Cardiac septum (tissue), 1 donor: ENCODE measurements at regions not wholly inside any gene's neighbourhood (a gene's known extent, or its start where the extent isn't known, plus 50 kb on each side); places are given as distances from the start of the nearest gene placed in this dataset.
"Not testable (repeated sequence)": the region's sequence is repeated elsewhere in the genome, so short reads cannot be mapped to it uniquely, and the experiment has no call there.

Source experiments
- DNase-seq: peaks from one replicate; pipeline ENCODE4 v3.0.0-alpha.2; 2020; ENCODE audit warnings: low spot score
- intact Hi-C: fragments of 100-400 bp; cut with DNase I; formaldehyde crosslinking; loops from one replicate; pipeline ENCODE4 v1.14.0; 2022
- donor health status: DM: no; HTN: no; CAD: no.

GRCh38 chr13:50387051-50387581 lies 371.9 kb downstream of the KCNRG start:
- intact Hi-C loops, result loop anchor here (5.0 to 10.0 kb wide), 2 partner anchors 140 to 392 kb away; partner anchors contain the start of gene TRIM13
- DNase-seq, result peak; percentile 86

DNA sequence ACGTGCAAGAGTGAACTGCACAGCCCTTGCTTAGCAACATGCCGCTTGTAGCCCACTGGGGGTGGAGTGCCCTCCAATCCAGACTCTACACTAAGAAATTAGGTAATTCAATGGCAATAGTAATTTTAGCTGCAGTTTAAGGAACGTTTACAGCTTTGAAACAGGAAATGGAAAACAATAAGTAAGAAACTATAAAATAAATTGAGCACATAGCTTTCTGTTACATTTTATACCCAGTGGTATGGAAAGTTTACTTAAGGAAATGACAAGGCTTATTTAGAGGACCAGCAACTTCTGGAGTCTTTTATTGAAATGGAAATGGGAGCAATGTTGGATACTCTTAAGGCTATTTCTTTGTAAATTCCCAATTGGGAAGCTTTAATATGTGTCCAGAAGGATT lies 373.2 kb downstream of the KCNRG start:
- intact Hi-C loops, result loop anchor here (5.0 to 10.0 kb wide), 2 partner anchors 139 to 394 kb away; partner anchors contain the start of gene TRIM13
- DNase-seq, result no peak

- intact Hi-C loops, result loop anchor here (5.0 to 10.0 kb wide), 2 partner anchors 138 to 395 kb away; partner anchors contain the start of gene TRIM13
- DNase-seq, result no peak
These were observed 374.5 kb downstream of the KCNRG start for GRCh38 chr13:50389726-50390125.

DNA sequence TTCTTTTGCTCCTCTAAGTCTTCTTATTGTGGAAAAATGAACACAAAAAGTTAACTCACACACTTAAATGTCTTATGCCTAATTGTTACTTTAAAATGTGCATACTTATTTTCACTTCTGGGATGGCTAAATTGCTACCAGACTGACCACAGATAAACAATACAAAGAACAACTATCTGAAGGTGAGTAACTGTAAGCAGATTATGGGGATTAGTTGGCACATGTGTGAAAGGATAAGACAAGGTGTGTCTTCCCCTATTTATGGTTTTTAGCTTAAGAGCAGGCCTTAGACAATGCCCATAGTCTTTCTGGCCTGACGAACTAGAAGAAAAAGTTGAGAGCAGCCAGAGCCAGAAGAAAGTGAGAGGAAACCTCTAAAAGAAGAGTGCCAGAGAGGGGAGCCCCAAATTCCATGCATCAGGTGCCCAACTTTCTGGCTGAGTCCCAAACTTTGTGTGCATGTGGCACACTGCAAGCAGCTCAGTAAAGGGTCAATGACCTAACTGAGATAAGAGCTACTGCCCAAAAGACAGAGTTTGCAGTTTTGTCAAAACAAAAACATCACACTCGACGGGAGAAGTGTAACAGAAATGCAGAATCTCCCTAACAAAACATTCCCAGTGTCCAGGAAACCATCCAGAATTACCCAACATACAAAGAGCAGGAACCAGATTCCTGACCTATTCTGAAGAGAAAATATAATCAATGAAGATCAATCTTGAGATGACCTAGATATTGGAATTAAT lies 375.4 kb downstream of the KCNRG start:
- intact Hi-C loops, result no loop called here
- DNase-seq, result no peak

DNA sequence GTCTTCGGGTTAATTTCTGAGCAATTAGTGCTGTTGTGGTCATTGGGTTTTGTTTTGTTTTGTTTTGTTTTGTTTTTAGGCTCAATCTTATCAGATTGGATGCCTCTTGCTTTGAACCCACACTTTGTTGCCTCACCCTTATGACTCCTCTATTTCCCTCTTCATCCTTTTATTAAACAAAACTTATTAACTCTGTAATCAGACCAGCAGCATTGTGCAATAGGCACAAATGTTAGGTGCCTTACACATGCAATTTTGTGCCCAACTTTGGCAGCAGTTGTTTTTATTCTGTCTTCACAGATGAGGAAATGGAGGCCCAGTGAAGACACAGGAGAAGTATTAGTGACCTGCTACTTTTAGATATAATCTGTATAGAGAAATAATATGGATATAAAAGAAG lies 377.7 kb downstream of the KCNRG start:
- DNase-seq, result no peak
- intact Hi-C loops, result no loop called here

DNA sequence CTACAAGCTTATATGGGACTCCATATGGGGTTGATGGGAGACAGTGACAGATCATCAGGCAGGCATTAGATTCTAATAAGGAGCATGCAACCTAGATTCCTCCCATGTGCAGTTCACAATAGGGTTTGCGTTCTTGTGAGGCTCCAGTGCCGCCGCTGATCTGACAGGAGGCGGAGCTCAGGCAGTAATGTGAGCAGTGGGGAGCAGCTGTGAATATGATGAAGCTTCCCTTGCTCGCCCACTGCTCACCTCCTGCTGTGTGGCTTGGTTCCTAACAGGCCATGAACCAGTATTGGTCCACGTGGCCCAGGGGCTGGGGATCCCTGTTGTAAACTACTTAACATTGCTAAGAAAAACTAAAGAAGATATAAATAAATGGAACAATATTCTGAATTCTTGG lies 378.4 kb downstream of the KCNRG start:
- intact Hi-C loops, result no loop called here
- DNase-seq, result no peak

- intact Hi-C loops, result no loop called here
- DNase-seq, result no peak
These were observed 380.8 kb downstream of the KCNRG start for GRCh38 chr13:50396001-50396400.

GRCh38 chr13:50396618-50397017 lies 381.4 kb downstream of the KCNRG start:
- intact Hi-C loops, DNase-seq: not testable (repeated sequence)

DNA sequence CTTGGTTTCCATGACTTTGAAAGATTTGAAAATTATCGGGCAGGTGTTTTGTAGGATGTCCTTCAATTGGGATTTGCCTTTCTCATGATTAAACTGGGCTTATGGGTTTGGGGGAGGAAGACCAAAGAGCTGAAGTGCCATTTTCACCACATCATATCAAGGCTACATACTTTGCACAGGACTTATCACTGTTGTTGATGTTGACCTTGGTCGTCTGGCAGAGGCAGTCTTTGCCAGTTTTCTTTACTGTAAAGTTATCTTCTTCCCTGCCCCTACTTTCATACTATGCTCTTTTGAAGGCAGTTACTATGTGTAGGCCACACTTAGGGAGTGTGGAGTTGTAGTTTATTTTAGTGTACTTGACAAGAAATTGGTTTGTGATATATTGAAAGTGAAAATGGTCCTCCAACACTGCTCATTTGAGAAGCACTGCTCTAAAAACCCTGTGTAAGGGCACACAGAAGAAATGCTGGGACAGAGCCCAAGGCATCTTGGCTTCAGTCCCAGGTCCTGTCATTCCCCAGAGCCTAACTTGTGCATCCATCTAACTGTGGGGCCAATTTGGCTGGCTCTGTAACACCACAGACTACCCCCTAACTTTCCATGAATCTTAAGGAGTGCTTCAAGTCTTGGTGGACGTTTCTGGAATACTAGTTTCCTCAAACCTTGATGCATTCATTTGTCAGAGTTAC lies 384.9 kb downstream of the KCNRG start:
- no peak for DNase-seq
- intact Hi-C loops, result no loop called here

DNA sequence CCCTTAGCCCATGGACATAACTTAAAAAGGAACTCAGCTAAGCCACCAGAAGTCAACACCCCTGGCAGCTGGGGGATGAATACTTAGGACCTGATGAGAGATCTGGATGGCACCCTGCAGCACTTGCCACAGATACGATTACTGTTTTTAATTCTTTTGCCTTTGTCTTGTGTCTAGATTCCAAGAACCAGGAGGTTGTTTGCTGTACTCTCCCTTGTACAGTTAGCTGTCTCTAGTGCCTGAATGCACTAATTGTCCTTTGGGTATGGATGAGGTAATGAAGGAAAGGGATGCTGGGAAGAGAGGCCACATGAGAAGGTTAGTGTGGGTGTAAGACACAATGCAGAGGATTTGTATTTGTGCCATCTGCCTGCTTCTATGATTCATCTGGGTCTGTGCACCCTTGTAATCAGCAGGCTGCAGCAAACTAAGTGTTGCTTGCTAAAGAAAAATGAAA lies 385.8 kb downstream of the KCNRG start:
- intact Hi-C loops, result no loop called here
- no peak for DNase-seq

GRCh38 chr13:50401721-50402465 lies 386.6 kb downstream of the KCNRG start:
- no peak for DNase-seq
- intact Hi-C loops, result no loop called here

- intact Hi-C loops, result no loop called here
- DNase-seq, result no peak
These were observed 388.1 kb downstream of the KCNRG start for GRCh38 chr13:50403311-50403710.

- DNase-seq, result no peak
- intact Hi-C loops, result no loop called here
These were observed 388.9 kb downstream of the KCNRG start for GRCh38 chr13:50404116-50404515.

- intact Hi-C loops, result no loop called here
- DNase-seq, result no peak
These were observed 389.5 kb downstream of the KCNRG start for GRCh38 chr13:50404769-50405168.

GRCh38 chr13:50406831-50407230 lies 391.6 kb downstream of the KCNRG start:
- DNase-seq, result no peak
- intact Hi-C loops, result no loop called here

DNA sequence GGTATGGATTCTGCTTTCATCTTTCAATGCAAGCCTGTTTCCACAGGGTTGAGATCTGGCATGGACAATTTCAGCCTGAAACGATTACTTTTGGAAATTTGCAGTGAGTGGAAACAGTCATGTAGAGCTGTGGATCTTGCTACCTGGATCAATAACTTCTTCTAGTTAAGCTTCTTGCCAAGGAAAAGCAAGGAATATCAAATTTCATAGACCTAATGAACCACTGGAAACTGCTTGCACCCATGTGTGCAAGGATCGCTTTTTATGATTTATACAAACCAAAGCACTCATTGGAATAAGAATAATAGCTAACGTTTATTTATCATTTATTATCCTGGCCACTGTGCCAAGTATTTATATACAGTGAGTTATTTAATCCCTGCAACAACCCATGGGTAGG lies 392.8 kb downstream of the KCNRG start:
- intact Hi-C loops, result no loop called here
- DNase-seq, result no peak

GRCh38 chr13:50409220-50409619 lies 394.0 kb downstream of the KCNRG start:
- intact Hi-C loops, result no loop called here

DNA sequence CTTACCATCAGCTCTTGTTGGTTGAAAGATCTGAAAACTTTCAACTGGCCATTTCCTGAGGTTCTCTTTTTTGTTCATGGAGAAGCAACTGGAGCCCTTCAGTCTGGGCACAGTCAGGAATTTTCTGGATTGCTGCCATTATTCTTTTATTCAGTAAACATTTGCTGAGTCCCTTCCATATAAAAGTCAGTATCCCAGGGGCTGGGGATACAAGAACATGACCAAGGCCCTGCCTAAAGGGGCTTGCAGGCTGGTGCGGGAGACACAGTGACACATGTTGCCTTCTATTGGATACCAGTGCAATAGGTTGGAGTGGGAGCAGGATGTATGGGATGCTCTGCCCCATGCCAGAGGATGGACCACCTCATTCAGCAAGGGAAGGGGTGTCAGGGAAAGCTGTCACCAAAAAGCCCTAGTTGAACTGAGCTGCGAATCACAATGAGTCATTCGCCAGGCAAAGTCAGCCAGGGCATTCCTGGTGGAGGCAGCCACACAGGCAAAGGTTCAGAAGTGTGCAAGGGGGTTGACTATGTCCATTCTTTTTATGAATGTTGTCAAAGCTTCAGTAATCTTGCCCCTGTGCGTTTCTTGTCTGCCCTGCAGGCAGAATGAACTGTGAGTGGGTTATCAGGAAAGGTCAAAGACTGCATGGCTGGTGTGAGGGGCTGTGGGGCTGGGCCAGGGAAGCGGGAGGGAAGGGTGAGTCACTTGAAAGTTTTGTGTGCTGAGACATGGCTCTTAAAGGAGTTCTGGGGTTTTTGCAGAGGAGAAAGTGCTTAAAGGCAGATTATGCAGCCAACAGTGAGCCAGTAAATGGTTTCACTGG lies 395.9 kb downstream of the KCNRG start:
- intact Hi-C loops, result no loop called here
- DNase-seq, result no peak

More at GRCh38 chr13:50409220-50409619, 394.0 kb downstream of the KCNRG start:
- DNase-seq, result no peak

- intact Hi-C loops, result no loop called here
These were observed 396.9 kb downstream of the KCNRG start for GRCh38 chr13:50412046-50412617.

More at GRCh38 chr13:50412046-50412617, 396.9 kb downstream of the KCNRG start:
- no peak for DNase-seq
